ENCODE measurements at regions not wholly inside any gene's neighbourhood (a gene's known extent, or its start where the extent isn't known, plus 50 kb on each side); places are given as distances from the start of the nearest gene placed in this dataset.
"Not testable (repeated sequence)": the region's sequence is repeated elsewhere in the genome, so short reads cannot be mapped to it uniquely, and the experiment has no call there.

DNA sequence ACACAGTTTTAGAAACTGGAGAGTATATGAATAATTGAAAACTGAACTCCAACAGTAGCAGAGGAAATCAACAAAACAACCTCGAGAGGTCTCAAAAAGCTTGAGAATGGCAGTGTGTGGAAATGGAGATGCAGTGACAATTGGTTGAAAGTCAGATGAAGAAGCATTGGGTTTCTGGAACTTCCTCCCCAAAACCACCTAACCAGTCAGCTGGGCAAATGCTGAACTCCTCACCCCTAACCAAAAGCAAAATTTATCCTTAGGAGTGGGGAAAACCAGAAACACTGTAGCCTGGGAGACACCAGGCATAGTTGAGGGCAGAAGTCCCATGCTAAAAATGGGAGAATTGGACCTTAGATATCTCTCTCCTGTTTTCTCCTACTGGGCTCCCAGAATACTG, 109.9 kb downstream of the TANC2 start:
- H3K4me3 Mint-ChIP-seq (ENCODE audit: low read depth): no peak overlapping the region
- H3K27me3 Mint-ChIP-seq: no peaks in the 10 kb centered on the region
- no peak overlapping the region for H3K27ac Mint-ChIP-seq
- H3K9me3 Mint-ChIP-seq (ENCODE audit: low read depth): no peaks in the 10 kb centered on the region
- TF ChIP-seq, protein P1, sequence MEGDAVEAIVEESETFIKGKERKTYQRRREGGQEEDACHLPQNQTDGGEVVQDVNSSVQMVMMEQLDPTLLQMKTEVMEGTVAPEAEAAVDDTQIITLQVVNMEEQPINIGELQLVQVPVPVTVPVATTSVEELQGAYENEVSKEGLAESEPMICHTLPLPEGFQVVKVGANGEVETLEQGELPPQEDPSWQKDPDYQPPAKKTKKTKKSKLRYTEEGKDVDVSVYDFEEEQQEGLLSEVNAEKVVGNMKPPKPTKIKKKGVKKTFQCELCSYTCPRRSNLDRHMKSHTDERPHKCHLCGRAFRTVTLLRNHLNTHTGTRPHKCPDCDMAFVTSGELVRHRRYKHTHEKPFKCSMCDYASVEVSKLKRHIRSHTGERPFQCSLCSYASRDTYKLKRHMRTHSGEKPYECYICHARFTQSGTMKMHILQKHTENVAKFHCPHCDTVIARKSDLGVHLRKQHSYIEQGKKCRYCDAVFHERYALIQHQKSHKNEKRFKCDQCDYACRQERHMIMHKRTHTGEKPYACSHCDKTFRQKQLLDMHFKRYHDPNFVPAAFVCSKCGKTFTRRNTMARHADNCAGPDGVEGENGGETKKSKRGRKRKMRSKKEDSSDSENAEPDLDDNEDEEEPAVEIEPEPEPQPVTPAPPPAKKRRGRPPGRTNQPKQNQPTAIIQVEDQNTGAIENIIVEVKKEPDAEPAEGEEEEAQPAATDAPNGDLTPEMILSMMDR (IDR thresholded peaks at IDR 0.05; ENCODE audit: unreplicated experiment): no peak
- H3K4me1 Mint-ChIP-seq (ENCODE audit: low read depth): no peaks in the 10 kb centered on the region
- no peak for DNase-seq (ENCODE audit: low spot score, unreplicated experiment)
- H3K36me3 Mint-ChIP-seq (ENCODE audit: insufficient read depth): no peaks in the 10 kb centered on the region

DNA sequence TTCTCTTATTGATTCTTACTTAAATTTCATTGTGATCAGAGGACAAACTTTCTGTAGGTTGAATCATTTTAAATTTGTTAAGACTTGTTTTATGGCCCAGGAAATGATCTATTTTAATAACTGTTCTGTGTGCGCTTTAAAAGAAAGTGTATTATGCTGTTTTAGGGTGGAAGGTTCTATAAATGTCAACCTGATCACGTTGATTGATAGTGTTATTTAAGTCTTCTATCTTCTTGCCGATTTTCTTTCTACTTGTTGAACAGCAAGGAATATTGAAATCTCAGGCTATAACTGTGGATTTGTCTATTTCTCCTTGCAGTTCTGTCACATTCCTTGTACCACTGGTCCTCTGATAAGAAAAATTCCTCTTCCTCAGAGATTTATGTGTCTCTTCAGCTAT, 112.7 kb downstream of the TANC2 start:
- H3K9me3 Mint-ChIP-seq (ENCODE audit: low read depth): no peaks in the 10 kb centered on the region
- DNase-seq (ENCODE audit: low spot score, unreplicated experiment): no peak
- H3K36me3 Mint-ChIP-seq (ENCODE audit: insufficient read depth): no peaks in the 10 kb centered on the region
- H3K27ac Mint-ChIP-seq: no peak overlapping the region
- H3K27me3 Mint-ChIP-seq: no peaks in the 10 kb centered on the region
- TF ChIP-seq, protein P1 (IDR thresholded peaks at IDR 0.05; ENCODE audit: unreplicated experiment): no peak
- peaks cover 2% of the 10 kb centered on the region for H3K4me1 Mint-ChIP-seq (ENCODE audit: low read depth)
- H3K4me3 Mint-ChIP-seq (ENCODE audit: low read depth): no peak overlapping the region

- no peak overlapping the region for H3K27ac Mint-ChIP-seq
- TF ChIP-seq, protein P1 (IDR thresholded peaks at IDR 0.05; ENCODE audit: unreplicated experiment): peak; percentile 60
- no peak overlapping the region for H3K4me3 Mint-ChIP-seq (ENCODE audit: low read depth)
- H3K27me3 Mint-ChIP-seq: no peaks in the 10 kb centered on the region
- DNase-seq (ENCODE audit: low spot score, unreplicated experiment): no peak
- H3K9me3 Mint-ChIP-seq (ENCODE audit: low read depth): peaks cover 3% of the 10 kb centered on the region
- H3K36me3 Mint-ChIP-seq (ENCODE audit: insufficient read depth): no peaks in the 10 kb centered on the region
- H3K4me1 Mint-ChIP-seq (ENCODE audit: low read depth): peaks cover 4% of the 10 kb centered on the region
Observed at GRCh38 chr17:63082273-63082861, 116.3 kb downstream of the TANC2 start.

GRCh38 chr17:63082952-63083351, 116.9 kb downstream of the TANC2 start:
- H3K36me3 Mint-ChIP-seq (ENCODE audit: insufficient read depth): no peaks in the 10 kb centered on the region
- DNase-seq (ENCODE audit: low spot score, unreplicated experiment): no peak

GRCh38 chr17:63086483-63087185, 120.6 kb downstream of the TANC2 start:
- Mint-ChIP-seq H3K36me3 (ENCODE audit: insufficient read depth) (no peaks in the 10 kb centered on the region), H3K4me3 (ENCODE audit: low read depth) (no peak overlapping the region), H3K9me3 (ENCODE audit: low read depth) (peaks cover 3% of the 10 kb centered on the region), H3K27ac (peak overlapping the region; percentile 16), H3K27me3 (no peaks in the 10 kb centered on the region), H3K4me1 (ENCODE audit: low read depth) (peaks cover 4% of the 10 kb centered on the region)
- TF ChIP-seq, protein P1 (IDR thresholded peaks at IDR 0.05; ENCODE audit: unreplicated experiment): no peak
- no peak for DNase-seq (ENCODE audit: low spot score, unreplicated experiment)

More at GRCh38 chr17:63082952-63083351, 116.9 kb downstream of the TANC2 start:
- H3K9me3 Mint-ChIP-seq (ENCODE audit: low read depth): peaks cover 3% of the 10 kb centered on the region
- no peak overlapping the region for H3K4me3 Mint-ChIP-seq (ENCODE audit: low read depth)
- peaks cover 4% of the 10 kb centered on the region for H3K4me1 Mint-ChIP-seq (ENCODE audit: low read depth)
- H3K27me3 Mint-ChIP-seq: no peaks in the 10 kb centered on the region
- TF ChIP-seq, protein P1 (IDR thresholded peaks at IDR 0.05; ENCODE audit: unreplicated experiment): no peak
- H3K27ac Mint-ChIP-seq: no peak overlapping the region

DNA sequence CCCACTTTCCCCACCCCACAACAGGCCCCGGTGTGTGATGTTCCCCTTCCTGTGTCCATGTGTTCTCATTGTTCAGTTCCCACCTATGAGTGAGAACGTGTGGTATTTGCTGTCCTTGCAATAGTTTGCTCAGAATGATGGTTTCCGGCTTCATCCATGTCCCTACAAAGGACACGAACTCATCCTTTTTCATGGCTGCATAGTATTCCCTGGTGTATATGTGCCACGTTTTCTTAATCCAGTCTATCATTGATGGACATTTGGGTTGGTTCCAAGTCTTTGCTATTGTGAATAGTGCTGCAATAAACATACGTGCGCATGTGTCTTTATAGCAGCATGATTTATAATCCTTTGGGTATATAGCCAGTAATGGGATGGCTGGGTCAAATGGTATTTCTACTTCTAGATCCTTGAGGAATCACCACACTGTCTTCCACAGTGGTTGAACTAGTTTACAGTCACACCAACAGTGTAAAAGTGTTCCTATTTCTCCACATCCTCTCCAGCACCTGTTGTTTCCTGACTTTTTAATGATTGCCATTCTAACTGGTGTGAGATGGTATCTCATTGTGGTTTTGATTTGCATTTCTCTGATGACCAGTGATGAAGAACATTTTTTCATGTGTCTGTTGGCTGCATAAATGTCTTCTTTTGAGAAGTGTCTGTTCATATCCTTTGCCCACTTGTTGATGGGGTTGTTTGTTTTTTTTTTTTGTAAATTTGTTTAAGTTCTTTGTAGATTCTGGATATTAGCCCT, 124.5 kb downstream of the TANC2 start:
- not testable (repeated sequence) for H3K27me3 Mint-ChIP-seq; H3K27ac Mint-ChIP-seq; H3K36me3 Mint-ChIP-seq (ENCODE audit: insufficient read depth); DNase-seq (ENCODE audit: low spot score, unreplicated experiment); H3K4me3 Mint-ChIP-seq (ENCODE audit: low read depth); H3K4me1 Mint-ChIP-seq (ENCODE audit: low read depth); H3K9me3 Mint-ChIP-seq (ENCODE audit: low read depth)

DNA sequence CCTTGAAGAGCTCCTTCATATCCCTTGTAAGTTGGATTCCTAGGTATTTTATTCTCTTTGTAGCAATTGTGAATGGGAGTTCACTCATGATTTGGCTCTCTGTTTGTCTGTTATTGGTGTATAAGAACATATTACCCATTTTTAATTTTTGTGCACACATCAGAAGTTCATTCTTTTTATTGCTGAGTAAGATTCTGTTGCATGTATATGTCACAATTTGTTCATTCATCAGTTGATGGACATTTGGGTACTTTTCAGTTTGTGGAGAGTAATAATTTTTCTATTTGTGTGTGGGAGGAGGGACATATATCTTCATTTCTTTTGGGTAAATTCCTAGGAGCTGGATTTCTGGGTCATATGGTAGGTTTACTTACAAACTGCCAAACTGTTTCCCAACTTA, 125.9 kb downstream of the TANC2 start:
- DNase-seq (ENCODE audit: low spot score, unreplicated experiment); H3K9me3 Mint-ChIP-seq (ENCODE audit: low read depth); H3K36me3 Mint-ChIP-seq (ENCODE audit: insufficient read depth); H3K27ac Mint-ChIP-seq; H3K27me3 Mint-ChIP-seq; H3K4me3 Mint-ChIP-seq (ENCODE audit: low read depth); H3K4me1 Mint-ChIP-seq (ENCODE audit: low read depth): not testable (repeated sequence)
